GM19351 (cell line): ENCODE measurements at regions not wholly inside any gene's neighbourhood (a gene's known extent, or its start where the extent isn't known, plus 50 kb on each side); places are given as distances from the start of the nearest gene placed in this dataset.
"Not testable (repeated sequence)": the region's sequence is repeated elsewhere in the genome, so short reads cannot be mapped to it uniquely, and the experiment has no call there.

ENCODE experiments used
- ATAC-seq: cut with Tn5 transposase; IDR thresholded peaks from one replicate; pipeline ENCODE4 v1.9.1; 2021; ENCODE audit warnings: mild to moderate bottlenecking, moderate library complexity; ENCODE audit not compliant: unreplicated experiment

- ATAC-seq, result not testable (repeated sequence)
Observed at GRCh38 chr1:176396604-176397395, 66.2 kb upstream of the PAPPA2 start.

GRCh38 chr1:176391621-176392020, 71.4 kb upstream of the PAPPA2 start:
- ATAC-seq, result no peak

- no peak for ATAC-seq
Observed at GRCh38 chr1:176384841-176385240, 78.1 kb upstream of the PAPPA2 start.

- ATAC-seq, result no peak
Observed at GRCh38 chr1:176382163-176382562, 80.8 kb upstream of the PAPPA2 start.

- ATAC-seq, result no peak
Observed at GRCh38 chr1:176379626-176380339, 83.2 kb upstream of the PAPPA2 start.

- ATAC-seq, result peak; percentile 91
Observed at GRCh38 chr1:176374967-176375569, 87.9 kb upstream of the PAPPA2 start.

- no peak for ATAC-seq
Observed at GRCh38 chr1:176364236-176364905, 98.6 kb upstream of the PAPPA2 start.

- ATAC-seq, result not testable (repeated sequence)
Observed at GRCh38 chr1:176349135-176349715, 113.8 kb upstream of the PAPPA2 start.

- ATAC-seq, result no peak
Observed at GRCh38 chr1:176341656-176342055, 121.3 kb upstream of the PAPPA2 start.

GRCh38 chr1:176338877-176339276, 124.1 kb upstream of the PAPPA2 start:
- no peak for ATAC-seq

- no peak for ATAC-seq
Observed at GRCh38 chr1:176330782-176331181, 123.7 kb upstream of the COP1 start.

- no peak for ATAC-seq
Observed at GRCh38 chr1:176325664-176326063, 118.6 kb upstream of the COP1 start.

- no peak for ATAC-seq
Observed at GRCh38 chr1:176323472-176323871, 116.4 kb upstream of the COP1 start.

GRCh38 chr1:176315519-176316220, 108.6 kb upstream of the COP1 start:
- no peak for ATAC-seq

- not testable (repeated sequence) for ATAC-seq
Observed at GRCh38 chr1:176296602-176297001, 89.5 kb upstream of the COP1 start.

- ATAC-seq, result no peak
Observed at GRCh38 chr1:176285996-176286395, 78.9 kb upstream of the COP1 start.

- no peak for ATAC-seq
Observed at GRCh38 chr1:176271572-176271971, 64.5 kb upstream of the COP1 start.
